Fibroblast of villous mesenchyme (primary cell): ENCODE measurements at regions not wholly inside any gene's neighbourhood (a gene's known extent, or its start where the extent isn't known, plus 50 kb on each side); places are given as distances from the start of the nearest gene placed in this dataset.

Source experiments
- DNase-seq: peaks from one replicate; pipeline ENCODE4 v3.0.0-alpha.2; 2010; ENCODE audit warnings: low read depth
- H3K4me3 ChIP-seq: 2 replicates; pipeline ENCODE4 v1.5.1; 2011; ENCODE audit warnings: low read depth, mild to moderate bottlenecking, low read length
- TF ChIP-seq, protein P1 (sequence below): IDR thresholded peaks from 2 replicates; pipeline ENCODE4 v1.5.1; 2012; ENCODE audit warnings: low read depth, mild to moderate bottlenecking, low read length; ENCODE audit not compliant: insufficient read depth

- H3K4me3 ChIP-seq, result peak overlapping the region; percentile 57
- peak; percentile 95 for DNase-seq
- TF ChIP-seq, protein P1, sequence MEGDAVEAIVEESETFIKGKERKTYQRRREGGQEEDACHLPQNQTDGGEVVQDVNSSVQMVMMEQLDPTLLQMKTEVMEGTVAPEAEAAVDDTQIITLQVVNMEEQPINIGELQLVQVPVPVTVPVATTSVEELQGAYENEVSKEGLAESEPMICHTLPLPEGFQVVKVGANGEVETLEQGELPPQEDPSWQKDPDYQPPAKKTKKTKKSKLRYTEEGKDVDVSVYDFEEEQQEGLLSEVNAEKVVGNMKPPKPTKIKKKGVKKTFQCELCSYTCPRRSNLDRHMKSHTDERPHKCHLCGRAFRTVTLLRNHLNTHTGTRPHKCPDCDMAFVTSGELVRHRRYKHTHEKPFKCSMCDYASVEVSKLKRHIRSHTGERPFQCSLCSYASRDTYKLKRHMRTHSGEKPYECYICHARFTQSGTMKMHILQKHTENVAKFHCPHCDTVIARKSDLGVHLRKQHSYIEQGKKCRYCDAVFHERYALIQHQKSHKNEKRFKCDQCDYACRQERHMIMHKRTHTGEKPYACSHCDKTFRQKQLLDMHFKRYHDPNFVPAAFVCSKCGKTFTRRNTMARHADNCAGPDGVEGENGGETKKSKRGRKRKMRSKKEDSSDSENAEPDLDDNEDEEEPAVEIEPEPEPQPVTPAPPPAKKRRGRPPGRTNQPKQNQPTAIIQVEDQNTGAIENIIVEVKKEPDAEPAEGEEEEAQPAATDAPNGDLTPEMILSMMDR, result no peak
Observed at GRCh38 chr17:77280304-77281121, 139.7 kb downstream of the SEC14L1 start.

GRCh38 chr17:77281122-77281903 is 140.5 kb downstream of the SEC14L1 start:
- DNase-seq, result peak; percentile 60
- TF ChIP-seq, protein P1, result no peak
- H3K4me3 ChIP-seq, result peak overlapping the region; percentile 73

DNA sequence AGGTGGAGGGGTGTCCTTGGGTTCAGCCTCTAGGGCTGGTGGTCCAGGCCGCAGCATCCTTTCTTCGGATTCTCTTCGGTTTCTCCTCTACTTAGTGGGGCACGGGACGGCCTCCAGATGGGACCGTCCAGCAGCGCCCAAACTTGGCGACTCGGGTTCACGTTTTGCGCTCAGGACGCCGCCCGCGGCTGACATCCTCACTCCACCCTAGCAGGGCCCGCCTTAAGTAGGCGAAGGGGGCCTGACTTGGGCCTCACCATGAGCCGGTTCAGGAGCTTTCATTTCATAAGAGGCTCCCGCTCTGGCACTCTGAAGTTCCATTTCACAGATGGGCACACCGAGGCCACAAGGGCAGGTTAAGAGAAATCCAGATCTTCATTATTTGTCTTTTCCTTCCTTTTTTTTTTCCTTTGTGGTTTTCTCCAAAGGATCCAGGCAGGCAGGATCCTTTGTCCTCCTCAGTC is 141.2 kb downstream of the SEC14L1 start:
- TF ChIP-seq, protein P1, result no peak
- peak overlapping the region; percentile 73 for H3K4me3 ChIP-seq
- no peak for DNase-seq

DNA sequence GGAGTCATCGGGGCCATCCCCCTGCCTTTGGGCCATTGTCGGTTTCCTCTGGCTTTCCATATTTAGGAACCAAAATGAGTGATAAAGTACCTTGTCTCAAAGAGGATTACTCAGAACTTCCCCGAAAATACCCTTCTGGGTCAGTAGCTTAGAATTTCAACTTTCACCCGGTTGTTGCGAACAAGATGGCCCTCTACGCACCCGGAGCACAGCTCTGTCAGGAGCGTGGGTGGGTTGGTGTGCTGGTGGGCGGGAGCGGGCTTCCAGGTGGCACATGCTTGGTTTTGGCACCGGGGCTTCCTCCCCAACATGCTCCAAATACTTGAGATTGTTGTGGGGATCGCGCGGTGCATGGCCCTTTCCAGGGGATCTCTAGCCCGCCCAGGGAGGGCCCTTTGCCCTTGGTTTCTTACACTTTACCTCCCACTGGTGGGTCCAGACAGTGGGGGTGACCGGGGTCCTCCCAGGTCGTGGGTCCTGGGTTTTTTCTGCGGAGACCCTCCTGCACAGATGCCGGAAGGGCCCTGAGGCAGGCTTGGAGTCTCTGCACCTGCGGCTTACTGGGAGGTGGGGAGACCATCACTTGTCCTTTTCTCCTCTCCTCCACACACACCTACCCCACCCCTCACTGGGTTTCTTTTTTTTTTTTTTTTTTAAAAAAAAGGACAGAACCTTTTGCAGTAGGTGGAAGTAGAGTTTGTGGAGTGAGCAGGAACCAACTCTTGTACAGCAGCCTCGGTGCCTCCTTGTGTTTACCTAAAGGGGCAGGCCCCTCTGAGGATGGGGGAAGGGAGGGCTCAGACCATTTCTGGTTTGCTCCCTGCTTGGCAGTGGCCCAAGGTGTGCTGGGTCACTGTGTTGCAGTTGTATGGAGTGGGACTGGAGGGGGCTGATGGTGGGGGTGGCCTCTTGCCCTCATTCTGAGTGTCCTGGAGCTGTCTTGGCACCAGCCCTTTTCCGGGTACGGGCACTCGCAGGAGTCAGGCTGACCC is 142.1 kb downstream of the SEC14L1 start:
- TF ChIP-seq, protein P1, result no peak
- DNase-seq, result no peak
- H3K4me3 ChIP-seq, result peak overlapping the region; percentile 73

- H3K4me3 ChIP-seq, result no peak overlapping the region
- no peak for DNase-seq
- TF ChIP-seq, protein P1, result no peak
Observed at GRCh38 chr17:77284023-77284617, 143.4 kb downstream of the SEC14L1 start.
